Hepatocyte (in vitro differentiated cells): ENCODE measurements at regions not wholly inside any gene's neighbourhood (a gene's known extent, or its start where the extent isn't known, plus 50 kb on each side); places are given as distances from the start of the nearest gene placed in this dataset.

ENCODE experiments used
- EZH2 ChIP-seq: fragments of 200-600 bp; sonication (generic); IDR thresholded peaks from 2 replicates; pipeline ENCODE4 v1.6.1; 2016; ENCODE audit warnings: antibody characterized with exemption, mild to moderate bottlenecking, borderline replicate concordance
- TF ChIP-seq, protein P1 (sequence below): fragments of 200-600 bp; sonication (generic); IDR thresholded peaks from 2 replicates; pipeline ENCODE4 v1.5.1; 2016; ENCODE audit warnings: antibody characterized with exemption, mild to moderate bottlenecking; ENCODE audit not compliant: poor library complexity

DNA sequence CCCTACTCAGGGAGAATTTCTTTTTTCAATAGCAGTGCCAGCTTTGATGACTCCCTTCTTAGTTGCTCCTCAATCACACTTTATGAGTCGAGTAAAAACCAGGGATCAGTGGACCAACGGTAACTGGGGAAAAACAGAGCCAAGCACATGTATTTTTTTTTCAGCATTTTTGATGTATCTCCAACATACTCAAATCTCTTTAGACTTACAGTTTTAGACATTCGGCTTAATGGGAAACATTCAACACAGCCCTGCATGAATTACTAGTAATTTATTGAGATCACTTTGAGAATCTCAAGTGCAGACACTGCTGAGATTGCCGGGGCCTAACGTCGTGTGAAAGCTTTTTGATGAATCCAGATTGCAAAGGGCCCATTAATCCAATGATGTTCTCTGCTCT lies 306.7 kb downstream of the NUAK1 start:
- TF ChIP-seq EZH2, result no peak
- TF ChIP-seq, protein P1, sequence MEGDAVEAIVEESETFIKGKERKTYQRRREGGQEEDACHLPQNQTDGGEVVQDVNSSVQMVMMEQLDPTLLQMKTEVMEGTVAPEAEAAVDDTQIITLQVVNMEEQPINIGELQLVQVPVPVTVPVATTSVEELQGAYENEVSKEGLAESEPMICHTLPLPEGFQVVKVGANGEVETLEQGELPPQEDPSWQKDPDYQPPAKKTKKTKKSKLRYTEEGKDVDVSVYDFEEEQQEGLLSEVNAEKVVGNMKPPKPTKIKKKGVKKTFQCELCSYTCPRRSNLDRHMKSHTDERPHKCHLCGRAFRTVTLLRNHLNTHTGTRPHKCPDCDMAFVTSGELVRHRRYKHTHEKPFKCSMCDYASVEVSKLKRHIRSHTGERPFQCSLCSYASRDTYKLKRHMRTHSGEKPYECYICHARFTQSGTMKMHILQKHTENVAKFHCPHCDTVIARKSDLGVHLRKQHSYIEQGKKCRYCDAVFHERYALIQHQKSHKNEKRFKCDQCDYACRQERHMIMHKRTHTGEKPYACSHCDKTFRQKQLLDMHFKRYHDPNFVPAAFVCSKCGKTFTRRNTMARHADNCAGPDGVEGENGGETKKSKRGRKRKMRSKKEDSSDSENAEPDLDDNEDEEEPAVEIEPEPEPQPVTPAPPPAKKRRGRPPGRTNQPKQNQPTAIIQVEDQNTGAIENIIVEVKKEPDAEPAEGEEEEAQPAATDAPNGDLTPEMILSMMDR, result no peak
